ENCODE measurements at regions not wholly inside any gene's neighbourhood (a gene's known extent, or its start where the extent isn't known, plus 50 kb on each side); places are given as distances from the start of the nearest gene placed in this dataset.

- no peak for TF ChIP-seq POLR2A (IDR thresholded peaks at IDR 0.05)
- TF ChIP-seq CTCF (IDR thresholded peaks at IDR 0.05) = no peak
These were observed 191.2 kb upstream of the PLXNC1 start for GRCh38 chr12:93957168-93957567.
